ENCODE measurements at regions not wholly inside any gene's neighbourhood (a gene's known extent, or its start where the extent isn't known, plus 50 kb on each side); places are given as distances from the start of the nearest gene placed in this dataset.

GRCh38 chr11:96595011-96595410, 205.2 kb downstream of the JRKL start:
- no peak for TF ChIP-seq CTCF (IDR thresholded peaks at IDR 0.05; ENCODE audit: insufficient read depth, low read length, poor library complexity, severe bottlenecking)
- no peak for DNase-seq (ENCODE audit: low read depth)
- Histone ChIP-seq H3K4me3 (ENCODE audit: low read depth, low read length) (no peak overlapping the region), H3K27me3 (ENCODE audit: control insufficient read depth, insufficient read depth, low read length) (no peaks in the 10 kb centered on the region), H3K36me3 (ENCODE audit: control insufficient read depth, insufficient read depth, low read length) (no peaks in the 10 kb centered on the region)

- H3K4me3 ChIP-seq (ENCODE audit: low read depth, low read length) = no peak overlapping the region
- no peak for TF ChIP-seq CTCF (IDR thresholded peaks at IDR 0.05; ENCODE audit: insufficient read depth, low read length, poor library complexity, severe bottlenecking)
- no peaks in the 10 kb centered on the region for H3K36me3 ChIP-seq (ENCODE audit: control insufficient read depth, insufficient read depth, low read length)
- no peaks in the 10 kb centered on the region for H3K27me3 ChIP-seq (ENCODE audit: control insufficient read depth, insufficient read depth, low read length)
- DNase-seq (ENCODE audit: low read depth) = no peak
Measured at GRCh38 chr11:96607864-96608558, 218.2 kb downstream of the JRKL start.

GRCh38 chr11:96614101-96614500, 224.3 kb downstream of the JRKL start:
- DNase-seq (ENCODE audit: low read depth) = no peak
- no peaks in the 10 kb centered on the region for H3K36me3 ChIP-seq (ENCODE audit: control insufficient read depth, insufficient read depth, low read length)
- no peak overlapping the region for H3K4me3 ChIP-seq (ENCODE audit: low read depth, low read length)
- no peaks in the 10 kb centered on the region for H3K27me3 ChIP-seq (ENCODE audit: control insufficient read depth, insufficient read depth, low read length)
- TF ChIP-seq CTCF (IDR thresholded peaks at IDR 0.05; ENCODE audit: insufficient read depth, low read length, poor library complexity, severe bottlenecking) = no peak

GRCh38 chr11:96614846-96615245, 225.0 kb downstream of the JRKL start:
- Histone ChIP-seq H3K4me3 (ENCODE audit: low read depth, low read length) (no peak overlapping the region), H3K27me3 (ENCODE audit: control insufficient read depth, insufficient read depth, low read length) (no peaks in the 10 kb centered on the region), H3K36me3 (ENCODE audit: control insufficient read depth, insufficient read depth, low read length) (no peaks in the 10 kb centered on the region)
- DNase-seq (ENCODE audit: low read depth) = no peak
- TF ChIP-seq CTCF (IDR thresholded peaks at IDR 0.05; ENCODE audit: insufficient read depth, low read length, poor library complexity, severe bottlenecking) = no peak

- DNase-seq (ENCODE audit: low read depth) = no peak
Measured at GRCh38 chr11:96620464-96621044, 230.7 kb downstream of the JRKL start.

More at GRCh38 chr11:96620464-96621044, 230.7 kb downstream of the JRKL start:
- no peak overlapping the region for H3K4me3 ChIP-seq (ENCODE audit: low read depth, low read length)
- no peaks in the 10 kb centered on the region for H3K27me3 ChIP-seq (ENCODE audit: control insufficient read depth, insufficient read depth, low read length)
- no peak for TF ChIP-seq CTCF (IDR thresholded peaks at IDR 0.05; ENCODE audit: insufficient read depth, low read length, poor library complexity, severe bottlenecking)
- H3K36me3 ChIP-seq (ENCODE audit: control insufficient read depth, insufficient read depth, low read length) = no peaks in the 10 kb centered on the region
